Fibroblast of peridontal ligament (primary cell): ENCODE measurements at regions not wholly inside any gene's neighbourhood (a gene's known extent, or its start where the extent isn't known, plus 50 kb on each side); places are given as distances from the start of the nearest gene placed in this dataset.

Experiments used
- DNase-seq: peaks from one replicate; pipeline ENCODE4 v3.0.0-alpha.2; 2010; ENCODE audit errors: extremely low read depth

GRCh38 chr6:164315376-164315775 is 900.9 kb downstream of the QKI start:
- DNase-seq, result no peak

GRCh38 chr6:164308339-164308738 is 893.8 kb downstream of the QKI start:
- no peak for DNase-seq

GRCh38 chr6:164303102-164303964 is 888.8 kb downstream of the QKI start:
- DNase-seq, result no peak

- DNase-seq, result no peak
Observed at GRCh38 chr6:164296411-164296810, 881.9 kb downstream of the QKI start.

GRCh38 chr6:164294047-164294784 is 879.7 kb downstream of the QKI start:
- DNase-seq, result no peak

GRCh38 chr6:164291224-164291623 is 876.7 kb downstream of the QKI start:
- DNase-seq, result no peak

GRCh38 chr6:164290101-164290500 is 875.6 kb downstream of the QKI start:
- DNase-seq, result no peak

GRCh38 chr6:164286011-164286410 is 871.5 kb downstream of the QKI start:
- no peak for DNase-seq

- no peak for DNase-seq
Observed at GRCh38 chr6:164283574-164283973, 869.1 kb downstream of the QKI start.

GRCh38 chr6:164276211-164276610 is 861.7 kb downstream of the QKI start:
- no peak for DNase-seq

- DNase-seq, result no peak
Observed at GRCh38 chr6:164275773-164276172, 861.3 kb downstream of the QKI start.

- DNase-seq, result no peak
Observed at GRCh38 chr6:164274493-164274892, 860.0 kb downstream of the QKI start.

GRCh38 chr6:164273491-164273890 is 859.0 kb downstream of the QKI start:
- DNase-seq, result no peak

GRCh38 chr6:164266851-164267250 is 852.3 kb downstream of the QKI start:
- DNase-seq, result no peak

- no peak for DNase-seq
Observed at GRCh38 chr6:164262348-164262747, 847.8 kb downstream of the QKI start.

- no peak for DNase-seq
Observed at GRCh38 chr6:164258421-164258820, 843.9 kb downstream of the QKI start.

GRCh38 chr6:164252948-164253347 is 838.4 kb downstream of the QKI start:
- no peak for DNase-seq

GRCh38 chr6:164252291-164252690 is 837.8 kb downstream of the QKI start:
- DNase-seq, result no peak

GRCh38 chr6:164247106-164247505 is 832.6 kb downstream of the QKI start:
- DNase-seq, result no peak

- DNase-seq, result no peak
Observed at GRCh38 chr6:164246082-164246481, 831.6 kb downstream of the QKI start.

- no peak for DNase-seq
Observed at GRCh38 chr6:164243949-164244348, 829.4 kb downstream of the QKI start.

- no peak for DNase-seq
Observed at GRCh38 chr6:164243012-164243610, 828.6 kb downstream of the QKI start.

- DNase-seq, result no peak
Observed at GRCh38 chr6:164230804-164231203, 816.3 kb downstream of the QKI start.
